Fibroblast of lung (primary cell): ENCODE measurements at regions not wholly inside any gene's neighbourhood (a gene's known extent, or its start where the extent isn't known, plus 50 kb on each side); places are given as distances from the start of the nearest gene placed in this dataset.

ENCODE experiments used
- EZH2 ChIP-seq: IDR thresholded peaks from 2 replicates; pipeline ENCODE4 v1.5.1; 2012; ENCODE audit warnings: low read length, control low read depth, mild to moderate bottlenecking; ENCODE audit errors: missing control alignments
- TF ChIP-seq, protein P1 (sequence below), 2 donors: IDR thresholded peaks in 1 of 2; conservative IDR thresholded peaks in 1 of 2; 1 replicate in 1 of 2; 2 replicates in 1 of 2; pipeline ENCODE4 v1.5.1; 2011 to 2012; ENCODE audit warnings: low read length in 2 of 2, control low read depth in 1 of 2, inconsistent platforms in 1 of 2, low read depth in 1 of 2, mild to moderate bottlenecking in 1 of 2

DNA sequence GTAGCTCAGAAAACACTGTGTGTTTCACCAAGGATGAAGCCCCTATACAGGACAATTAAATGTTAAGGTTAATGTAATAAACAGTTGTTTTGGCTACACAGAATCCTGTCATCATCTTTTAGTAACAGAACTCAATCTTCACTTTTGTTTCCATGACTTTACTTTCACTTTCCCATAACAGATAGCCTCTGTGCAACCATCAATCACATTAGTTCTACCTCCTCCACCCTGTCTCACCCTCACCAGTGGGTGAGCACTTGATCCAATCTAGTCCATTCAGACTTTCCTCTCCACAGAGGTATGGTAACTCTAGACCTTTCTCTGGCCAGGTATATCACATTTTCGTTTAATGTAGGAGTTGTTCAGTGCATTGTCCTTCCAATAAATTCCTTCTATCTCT lies 1018.5 kb downstream of the ADGRL2 start:
- TF ChIP-seq, protein P1, sequence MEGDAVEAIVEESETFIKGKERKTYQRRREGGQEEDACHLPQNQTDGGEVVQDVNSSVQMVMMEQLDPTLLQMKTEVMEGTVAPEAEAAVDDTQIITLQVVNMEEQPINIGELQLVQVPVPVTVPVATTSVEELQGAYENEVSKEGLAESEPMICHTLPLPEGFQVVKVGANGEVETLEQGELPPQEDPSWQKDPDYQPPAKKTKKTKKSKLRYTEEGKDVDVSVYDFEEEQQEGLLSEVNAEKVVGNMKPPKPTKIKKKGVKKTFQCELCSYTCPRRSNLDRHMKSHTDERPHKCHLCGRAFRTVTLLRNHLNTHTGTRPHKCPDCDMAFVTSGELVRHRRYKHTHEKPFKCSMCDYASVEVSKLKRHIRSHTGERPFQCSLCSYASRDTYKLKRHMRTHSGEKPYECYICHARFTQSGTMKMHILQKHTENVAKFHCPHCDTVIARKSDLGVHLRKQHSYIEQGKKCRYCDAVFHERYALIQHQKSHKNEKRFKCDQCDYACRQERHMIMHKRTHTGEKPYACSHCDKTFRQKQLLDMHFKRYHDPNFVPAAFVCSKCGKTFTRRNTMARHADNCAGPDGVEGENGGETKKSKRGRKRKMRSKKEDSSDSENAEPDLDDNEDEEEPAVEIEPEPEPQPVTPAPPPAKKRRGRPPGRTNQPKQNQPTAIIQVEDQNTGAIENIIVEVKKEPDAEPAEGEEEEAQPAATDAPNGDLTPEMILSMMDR (conservative IDR thresholded peaks at IDR 0.05 in 1 of 2, IDR thresholded peaks at IDR 0.05 in 1 of 2; ENCODE audit: low read depth in 1 of 2, low read length in 2 of 2): no peak
- TF ChIP-seq EZH2: no peak
